NCI-H345 (cell line): ENCODE measurements at regions not wholly inside any gene's neighbourhood (a gene's known extent, or its start where the extent isn't known, plus 50 kb on each side); places are given as distances from the start of the nearest gene placed in this dataset.
"Not testable (repeated sequence)": the region's sequence is repeated elsewhere in the genome, so short reads cannot be mapped to it uniquely, and the experiment has no call there.

ENCODE experiments used
- DNase-seq: peaks from one replicate; lab custom pipeline; 2025; lab: John Stamatoyannopoulos, UW

GRCh38 chr3:197459571-197459970, 96.2 kb downstream of the BDH1 start:
- DNase-seq = not testable (repeated sequence)

GRCh38 chr3:197458906-197459470, 96.8 kb downstream of the BDH1 start:
- DNase-seq = no peak

- no peak for DNase-seq
Measured at GRCh38 chr3:197458179-197458707, 97.5 kb downstream of the BDH1 start.

DNA sequence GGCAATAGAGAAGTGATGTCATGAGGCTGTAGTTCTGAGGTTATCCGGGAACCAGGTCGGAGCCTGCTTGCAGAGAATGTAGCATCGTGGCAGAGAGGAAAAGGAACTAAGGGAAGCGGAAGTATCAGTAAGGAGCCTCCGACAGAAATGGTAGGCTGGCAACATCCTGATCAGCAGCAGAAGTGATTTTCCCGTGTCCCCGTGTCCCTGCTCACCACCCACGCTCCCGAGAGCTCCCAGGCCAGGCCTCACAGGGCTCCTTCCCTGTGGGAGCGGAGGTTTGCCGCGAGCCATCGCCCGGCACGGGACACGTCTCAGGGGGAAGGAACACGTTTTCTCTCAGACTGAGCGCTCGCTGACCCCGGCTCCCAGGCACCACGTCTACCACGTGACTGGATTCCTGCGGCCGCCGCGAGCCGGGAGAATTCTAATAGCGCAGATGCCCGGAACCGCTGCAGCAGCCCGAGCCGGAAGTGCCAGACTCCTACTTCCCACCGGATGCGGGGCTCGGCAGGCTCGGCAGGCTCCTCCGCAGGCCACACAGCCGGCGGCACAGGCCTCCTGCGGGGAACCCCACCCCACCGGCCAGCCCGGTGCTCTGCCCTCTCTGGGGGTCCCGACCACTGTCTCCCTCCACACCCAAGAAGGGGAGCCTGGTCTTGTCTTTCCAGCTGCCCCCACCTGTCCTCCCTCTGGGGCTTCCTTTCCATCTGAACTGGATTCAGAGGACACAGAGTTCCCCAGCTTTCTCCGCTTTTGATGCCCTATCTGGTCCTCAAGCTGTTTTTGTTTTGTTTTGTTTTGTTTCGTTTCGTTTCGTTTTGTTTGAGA, 99.3 kb downstream of the BDH1 start:
- DNase-seq = no peak

DNA sequence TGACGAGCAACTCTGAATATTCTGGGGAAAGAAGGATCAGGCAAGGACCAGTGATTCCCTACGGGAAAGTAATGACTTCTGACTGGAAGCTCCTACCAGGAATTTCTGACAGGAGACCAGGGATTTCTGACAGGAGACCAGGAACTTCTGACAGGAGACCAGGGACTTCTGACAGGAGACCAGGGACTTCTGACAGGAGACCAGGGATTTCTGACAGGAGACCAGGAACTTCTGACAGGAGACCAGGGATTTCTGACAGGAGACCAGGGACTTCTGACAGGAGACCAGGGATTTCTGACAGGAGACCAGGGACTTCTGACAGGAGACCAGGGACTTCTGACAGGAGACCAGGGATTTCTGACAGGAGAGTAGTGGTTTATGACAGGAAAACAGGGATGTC, 100.9 kb downstream of the BDH1 start:
- not testable (repeated sequence) for DNase-seq

DNA sequence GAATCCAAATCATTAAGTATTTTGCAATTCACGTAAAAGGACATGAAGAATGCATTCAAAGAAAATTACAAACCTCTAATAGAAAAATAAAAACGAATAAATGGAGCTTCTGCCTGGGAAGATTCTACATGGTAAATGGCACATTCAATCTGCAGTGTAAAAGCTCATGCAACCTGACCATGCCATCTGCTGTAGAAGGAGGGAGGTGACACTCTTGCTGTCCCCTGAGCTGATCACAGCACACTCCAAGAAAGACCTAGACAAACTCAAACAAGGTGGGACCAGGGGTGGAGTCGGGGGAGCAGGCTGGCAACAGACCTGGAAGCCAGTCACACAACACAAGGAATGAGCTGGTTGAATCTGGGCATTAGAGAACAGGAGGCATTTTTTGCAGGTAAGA, 101.8 kb downstream of the BDH1 start:
- peak; percentile 9 for DNase-seq

DNA sequence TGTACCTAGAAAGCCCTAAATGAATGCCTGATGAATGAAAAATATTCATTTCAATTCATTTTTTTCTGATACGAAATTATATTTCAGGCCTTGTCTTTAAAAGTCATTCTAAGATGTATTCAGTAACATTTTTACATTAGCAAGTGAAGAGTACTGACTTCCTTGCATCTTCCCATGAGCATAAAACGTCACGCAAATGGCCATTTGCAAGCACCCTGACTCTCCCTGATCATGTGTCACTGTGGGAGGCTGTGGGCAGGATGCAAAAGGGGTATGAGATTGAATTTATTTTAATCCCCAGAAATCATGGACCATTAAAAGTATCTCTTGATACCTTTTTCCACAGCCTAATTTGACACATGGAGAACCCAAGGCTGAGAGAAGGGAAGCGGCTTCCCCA, 105.0 kb downstream of the BDH1 start:
- no peak for DNase-seq

DNA sequence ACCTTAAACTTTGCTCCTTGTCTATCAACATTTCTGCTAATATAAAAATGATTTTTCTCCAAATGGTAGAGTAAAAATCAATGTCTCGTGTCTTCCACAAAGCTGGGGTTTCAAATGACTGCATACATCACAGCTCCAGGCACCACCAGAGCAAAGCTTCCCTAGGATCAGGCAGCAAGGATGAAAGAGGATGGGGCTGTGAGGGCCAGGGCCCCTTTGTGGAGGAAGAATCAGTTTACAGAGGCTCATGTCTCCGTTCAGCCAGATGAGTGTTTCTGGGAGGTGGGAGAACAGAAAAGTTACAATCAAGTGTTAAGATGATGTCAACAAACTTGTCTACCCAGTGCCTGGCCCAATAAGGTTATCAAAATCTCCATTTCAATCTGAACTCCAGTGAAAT, 105.5 kb downstream of the BDH1 start:
- no peak for DNase-seq

DNA sequence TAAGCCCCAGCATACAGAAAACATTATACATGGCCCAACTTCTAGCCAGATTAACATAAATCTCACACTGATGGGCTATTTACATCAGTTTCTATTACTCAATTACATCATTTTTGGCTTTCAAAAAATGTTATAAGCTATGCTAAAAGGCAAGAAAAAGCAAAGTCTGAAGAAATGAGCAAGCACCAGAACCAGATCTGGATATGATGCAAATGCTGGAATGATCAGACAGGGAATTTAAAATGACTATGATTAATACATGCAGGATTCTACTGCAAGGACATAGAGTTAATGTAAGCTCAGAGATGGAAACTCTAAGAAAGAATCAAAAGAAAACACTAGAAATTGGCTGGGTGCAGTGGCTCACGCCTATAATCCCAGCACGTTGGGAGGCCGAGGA, 106.6 kb downstream of the BDH1 start:
- not testable (repeated sequence) for DNase-seq

- not testable (repeated sequence) for DNase-seq
Measured at GRCh38 chr3:197447781-197448180, 108.0 kb downstream of the BDH1 start.

- DNase-seq = no peak
Measured at GRCh38 chr3:197447057-197447456, 108.7 kb downstream of the BDH1 start.

DNA sequence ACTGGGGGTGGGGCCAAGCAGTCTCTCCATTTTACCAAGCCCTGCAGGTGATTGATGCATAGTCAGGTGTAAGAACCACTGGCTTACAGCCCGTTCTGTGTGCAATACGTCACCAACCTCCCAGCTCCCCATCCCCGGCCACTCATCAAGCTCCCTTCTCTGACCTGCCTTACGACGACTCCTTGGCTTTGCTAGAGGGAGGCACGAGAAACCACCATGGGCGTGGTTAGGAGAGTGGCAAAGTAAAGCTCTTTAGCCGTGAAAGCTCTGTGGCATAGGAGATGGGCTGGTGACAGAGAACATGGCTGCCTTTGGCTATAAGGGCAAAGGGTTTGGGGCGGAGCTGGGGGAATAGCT, 109.1 kb downstream of the BDH1 start:
- no peak for DNase-seq

GRCh38 chr3:197445896-197446699, 109.7 kb downstream of the BDH1 start:
- DNase-seq = no peak

DNA sequence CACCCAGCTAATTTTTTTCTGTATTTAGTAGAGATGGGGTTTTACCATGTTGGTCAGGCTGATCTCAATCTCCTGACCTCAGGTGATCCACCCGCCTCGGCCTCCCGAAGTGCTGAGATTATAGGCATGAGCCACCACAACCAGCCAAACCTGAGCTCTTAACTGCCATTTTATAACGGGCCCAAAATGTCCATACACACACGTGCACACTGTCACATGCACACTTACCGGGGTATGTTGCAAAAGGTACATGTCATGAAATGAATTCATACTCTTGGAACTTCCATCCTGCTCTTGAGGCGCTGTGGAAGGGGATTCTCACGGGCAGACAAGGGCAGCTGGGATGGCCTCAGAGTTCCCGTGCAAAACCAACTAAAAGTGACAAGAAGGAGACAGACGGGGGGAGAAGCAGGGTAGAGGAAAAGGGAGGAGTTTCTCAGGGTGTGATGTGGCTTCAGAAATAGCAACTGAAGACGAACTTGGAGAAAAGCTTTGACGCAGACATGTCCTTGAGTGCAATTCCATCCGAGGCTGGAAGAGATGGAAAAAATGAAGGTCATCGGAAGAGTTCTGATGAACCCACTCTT, 110.9 kb downstream of the BDH1 start:
- DNase-seq = no peak

DNA sequence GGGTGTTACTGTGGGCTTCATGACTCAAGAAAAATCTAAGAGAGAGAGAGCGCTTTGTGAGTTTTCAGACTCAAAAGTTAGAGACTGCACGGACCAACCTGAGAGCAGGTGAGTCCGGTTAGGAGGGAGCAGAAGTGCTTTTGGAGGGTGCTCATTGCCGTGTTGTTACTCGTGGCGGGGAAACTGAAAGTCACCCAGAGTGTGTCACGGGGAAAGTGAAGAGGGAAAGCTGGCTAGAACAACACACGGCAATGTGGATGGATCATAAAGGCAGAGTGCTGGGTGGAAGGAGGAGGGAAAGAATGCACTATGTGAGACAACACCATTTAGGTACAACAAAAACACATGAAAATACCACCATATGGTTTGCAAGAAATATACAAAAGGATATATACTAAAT, 112.3 kb downstream of the BDH1 start:
- no peak for DNase-seq

DNA sequence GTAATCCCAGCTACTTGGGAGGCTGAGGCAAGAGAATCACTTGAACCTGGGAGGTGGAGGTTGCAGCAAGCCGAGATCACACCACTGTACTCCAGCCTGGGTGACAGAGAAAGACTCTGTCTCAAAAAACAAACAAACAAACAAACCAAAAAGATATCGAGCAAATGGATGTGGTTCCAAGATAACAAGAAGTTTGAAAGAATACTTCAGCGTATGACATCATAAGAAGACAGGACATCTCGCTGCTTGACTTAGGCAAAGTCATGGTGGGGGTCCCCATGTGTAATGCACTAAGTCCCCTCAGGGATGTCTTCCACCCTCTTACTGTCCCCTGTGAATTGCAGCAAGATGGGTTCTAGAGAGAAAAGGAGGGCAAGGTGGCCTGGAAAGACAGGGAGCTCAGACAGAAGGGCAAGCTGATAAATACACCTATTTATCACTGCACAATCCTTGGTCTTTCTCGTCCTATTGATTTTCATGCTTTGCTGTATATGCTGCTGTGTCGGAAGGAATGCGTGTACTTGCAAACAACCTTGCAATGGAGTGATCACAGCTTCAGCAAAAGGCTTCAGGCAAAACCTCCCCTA, 115.0 kb downstream of the BDH1 start:
- DNase-seq = no peak

- DNase-seq = no peak
Measured at GRCh38 chr3:197438906-197439305, 116.9 kb downstream of the BDH1 start.

DNA sequence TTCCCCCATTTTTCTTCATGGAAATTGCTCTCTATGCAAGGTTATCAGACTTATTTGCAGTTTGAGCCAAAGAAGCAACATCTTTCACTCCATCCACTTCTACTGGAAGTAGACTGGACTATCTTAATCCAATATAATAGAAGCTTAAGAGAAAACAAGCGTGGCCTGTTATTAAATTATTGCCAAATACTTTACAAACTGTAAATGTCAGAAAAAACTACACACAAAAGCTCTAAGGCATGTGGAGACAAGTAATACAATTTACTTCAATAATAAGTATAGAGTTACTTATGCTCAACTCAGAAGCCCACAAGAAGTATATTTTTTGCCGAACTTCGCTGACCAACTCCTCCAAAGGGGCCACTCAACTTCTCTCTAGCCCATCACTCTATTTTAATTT, 120.3 kb downstream of the BDH1 start:
- no peak for DNase-seq

GRCh38 chr3:197434830-197435229, 120.9 kb downstream of the BDH1 start:
- no peak for DNase-seq

- no peak for DNase-seq
Measured at GRCh38 chr3:197432384-197433127, 123.2 kb downstream of the BDH1 start.

DNA sequence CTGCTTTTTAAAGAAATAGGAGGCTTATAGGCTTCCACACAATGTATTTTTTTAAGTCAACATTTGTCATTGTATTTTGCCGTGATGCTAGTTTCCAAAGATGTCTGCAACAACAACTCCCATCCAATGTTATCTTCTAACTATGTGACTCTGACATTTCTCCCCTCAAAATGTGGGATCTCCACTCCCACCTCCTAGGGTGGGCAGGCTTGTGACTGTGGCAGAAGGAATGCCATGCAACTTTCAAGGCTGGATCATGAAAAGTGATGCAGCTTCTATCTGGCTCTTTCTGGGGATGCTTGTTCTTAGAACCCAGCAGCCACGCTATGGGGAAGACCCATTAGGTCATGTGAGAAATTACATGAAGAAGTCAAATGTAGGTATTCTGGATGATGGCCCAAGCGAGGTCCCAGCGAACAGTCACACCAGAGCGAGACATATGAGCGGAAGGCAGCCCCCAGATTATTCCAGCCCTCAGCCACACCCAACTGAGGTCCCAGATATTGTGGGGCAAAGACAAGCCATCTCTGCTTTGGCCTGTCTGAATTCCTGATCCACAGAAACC, 124.3 kb downstream of the BDH1 start:
- DNase-seq = no peak
